GM23248 (cell line): ENCODE measurements at regions not wholly inside any gene's neighbourhood (a gene's known extent, or its start where the extent isn't known, plus 50 kb on each side); places are given as distances from the start of the nearest gene placed in this dataset.

Experiments used
- EZH2 ChIP-seq: fragments of 200-600 bp; sonication (generic); IDR thresholded peaks from 2 replicates; pipeline ENCODE4 v1.6.1; 2018; ENCODE audit warnings: antibody characterized with exemption, mild to moderate bottlenecking; ENCODE audit not compliant: insufficient read depth, poor library complexity, severe bottlenecking
- EZH2phosphoT487 ChIP-seq: fragments of 200-600 bp; sonication (generic); IDR thresholded peaks from 2 replicates; pipeline ENCODE4 v1.6.1; 2018; ENCODE audit warnings: antibody characterized with exemption, moderate library complexity, mild to moderate bottlenecking, low read depth; ENCODE audit not compliant: insufficient read depth

DNA sequence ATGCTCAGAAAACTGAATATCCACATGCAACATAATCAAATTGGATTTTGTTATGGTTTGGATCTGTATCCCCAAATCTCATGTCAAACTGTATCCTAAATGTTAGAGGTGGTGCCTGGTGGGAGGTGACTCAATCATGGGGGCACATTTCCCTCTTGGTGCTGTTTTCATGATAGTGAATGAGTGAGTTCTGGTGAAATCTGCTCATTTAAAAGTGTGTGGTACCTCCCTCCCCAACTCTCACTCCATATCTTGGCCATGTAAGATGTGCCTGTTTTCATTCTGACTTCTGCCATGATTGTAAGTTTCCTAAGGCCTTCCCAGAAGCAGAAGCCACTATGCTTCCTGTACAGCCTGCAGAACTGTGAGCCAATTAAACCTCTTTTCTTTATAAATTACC is 239.6 kb upstream of the KLF14 start:
- TF ChIP-seq EZH2: no peak
- TF ChIP-seq EZH2phosphoT487: no peak
